Vagina (tissue), 2 donors: ENCODE measurements at regions not wholly inside any gene's neighbourhood (a gene's known extent, or its start where the extent isn't known, plus 50 kb on each side); places are given as distances from the start of the nearest gene placed in this dataset.

Experiments used
- POLR2A ChIP-seq, 2 donors: fragments of 450-650 bp; IDR thresholded peaks; one replicate each; pipeline ENCODE4 v1.6.1; 2017; ENCODE audit warnings: antibody characterized with exemption in 2 of 2, mild to moderate bottlenecking in 2 of 2, moderate library complexity in 2 of 2
- POLR2AphosphoS5 ChIP-seq, 2 donors: sonication (generic); formaldehyde crosslinking; IDR thresholded peaks; one replicate each; pipeline ENCODE4 v1.9.0; 2017; ENCODE audit warnings: antibody characterized with exemption in 2 of 2, mild to moderate bottlenecking in 2 of 2, low read depth in 1 of 2; ENCODE audit not compliant: insufficient read depth in 1 of 2
- TF ChIP-seq, protein P1 (sequence below), 3 experiments: fragments of 450-650 bp in 2 of 3; fragments of 200-600 bp in 1 of 3; sonication (generic) in 1 of 3; IDR thresholded peaks; one replicate each; pipeline ENCODE4 v1.5.1; 2017 to 2019; ENCODE audit warnings: antibody characterized with exemption in 3 of 3, mild to moderate bottlenecking in 2 of 3, moderate library complexity in 2 of 3

- TF ChIP-seq, protein P1, sequence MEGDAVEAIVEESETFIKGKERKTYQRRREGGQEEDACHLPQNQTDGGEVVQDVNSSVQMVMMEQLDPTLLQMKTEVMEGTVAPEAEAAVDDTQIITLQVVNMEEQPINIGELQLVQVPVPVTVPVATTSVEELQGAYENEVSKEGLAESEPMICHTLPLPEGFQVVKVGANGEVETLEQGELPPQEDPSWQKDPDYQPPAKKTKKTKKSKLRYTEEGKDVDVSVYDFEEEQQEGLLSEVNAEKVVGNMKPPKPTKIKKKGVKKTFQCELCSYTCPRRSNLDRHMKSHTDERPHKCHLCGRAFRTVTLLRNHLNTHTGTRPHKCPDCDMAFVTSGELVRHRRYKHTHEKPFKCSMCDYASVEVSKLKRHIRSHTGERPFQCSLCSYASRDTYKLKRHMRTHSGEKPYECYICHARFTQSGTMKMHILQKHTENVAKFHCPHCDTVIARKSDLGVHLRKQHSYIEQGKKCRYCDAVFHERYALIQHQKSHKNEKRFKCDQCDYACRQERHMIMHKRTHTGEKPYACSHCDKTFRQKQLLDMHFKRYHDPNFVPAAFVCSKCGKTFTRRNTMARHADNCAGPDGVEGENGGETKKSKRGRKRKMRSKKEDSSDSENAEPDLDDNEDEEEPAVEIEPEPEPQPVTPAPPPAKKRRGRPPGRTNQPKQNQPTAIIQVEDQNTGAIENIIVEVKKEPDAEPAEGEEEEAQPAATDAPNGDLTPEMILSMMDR (IDR thresholded peaks at IDR 0.05): no peak
- TF ChIP-seq POLR2A (IDR thresholded peaks at IDR 0.05) (no peak), POLR2AphosphoS5 (IDR thresholded peaks at IDR 0.05; ENCODE audit: insufficient read depth in 1 of 2, low read depth in 1 of 2) (no peak)
Observed at GRCh38 chr6:23591761-23592160, 534.3 kb upstream of the NRSN1 start.
